ENCODE measurements at regions not wholly inside any gene's neighbourhood (a gene's known extent, or its start where the extent isn't known, plus 50 kb on each side); places are given as distances from the start of the nearest gene placed in this dataset.

- no peak for TF ChIP-seq CTCF (IDR thresholded peaks at IDR 0.05)
- Histone ChIP-seq H3K36me3 (no peaks in the 10 kb centered on the region), H3K27ac (no peak overlapping the region), H3K27me3 (peaks cover 47% of the 10 kb centered on the region), H3K4me3 (ENCODE audit: low read depth in 1 of 2, low read length in 1 of 2) (no peak overlapping the region), H3K4me1 (ENCODE audit: control insufficient read depth in 1 of 2, insufficient read depth in 1 of 2, low read depth in 1 of 2, low read length in 1 of 2) (no peaks in the 10 kb centered on the region), H3K9me3 (no peaks in the 10 kb centered on the region)
Measured at GRCh38 chr2:120431386-120432292, 85.7 kb downstream of the INHBB start.

GRCh38 chr2:120432293-120432975 lies 86.5 kb downstream of the INHBB start:
- no peak overlapping the region for H3K27ac ChIP-seq
- TF ChIP-seq CTCF (IDR thresholded peaks at IDR 0.05), result no peak
- peaks cover 50% of the 10 kb centered on the region for H3K27me3 ChIP-seq
- H3K4me1 ChIP-seq (ENCODE audit: control insufficient read depth in 1 of 2, insufficient read depth in 1 of 2, low read depth in 1 of 2, low read length in 1 of 2), result no peaks in the 10 kb centered on the region
- no peaks in the 10 kb centered on the region for H3K36me3 ChIP-seq
- H3K9me3 ChIP-seq, result no peaks in the 10 kb centered on the region
- no peak overlapping the region for H3K4me3 ChIP-seq (ENCODE audit: low read depth in 1 of 2, low read length in 1 of 2)

GRCh38 chr2:120432976-120433815 lies 87.3 kb downstream of the INHBB start:
- peaks cover 53% of the 10 kb centered on the region for H3K27me3 ChIP-seq
- H3K4me3 ChIP-seq (ENCODE audit: low read depth in 1 of 2, low read length in 1 of 2), result no peak overlapping the region
- H3K9me3 ChIP-seq, result no peaks in the 10 kb centered on the region
- H3K4me1 ChIP-seq (ENCODE audit: control insufficient read depth in 1 of 2, insufficient read depth in 1 of 2, low read depth in 1 of 2, low read length in 1 of 2), result no peaks in the 10 kb centered on the region
- TF ChIP-seq CTCF (IDR thresholded peaks at IDR 0.05), result no peak
- H3K27ac ChIP-seq, result no peak overlapping the region
- no peaks in the 10 kb centered on the region for H3K36me3 ChIP-seq

- Histone ChIP-seq H3K27me3 (peaks cover 60% of the 10 kb centered on the region), H3K9me3 (no peaks in the 10 kb centered on the region), H3K27ac (no peak overlapping the region), H3K36me3 (no peaks in the 10 kb centered on the region), H3K4me1 (ENCODE audit: control insufficient read depth in 1 of 2, insufficient read depth in 1 of 2, low read depth in 1 of 2, low read length in 1 of 2) (no peaks in the 10 kb centered on the region), H3K4me3 (ENCODE audit: low read depth in 1 of 2, low read length in 1 of 2) (no peak overlapping the region)
- no peak for TF ChIP-seq CTCF (IDR thresholded peaks at IDR 0.05)
Measured at GRCh38 chr2:120433816-120434290, 87.9 kb downstream of the INHBB start.

Measured in neutrophil (primary cell).